Liver (tissue), 8 donors: ENCODE measurements at regions not wholly inside any gene's neighbourhood (a gene's known extent, or its start where the extent isn't known, plus 50 kb on each side); places are given as distances from the start of the nearest gene placed in this dataset.

Experiments
- DNase-seq: peaks from one replicate; pipeline ENCODE4 v3.0.0-alpha.2; 2017; ENCODE audit warnings: low spot score
- H3K27ac ChIP-seq, 2 donors: one replicate each; pipeline ENCODE4 v1.7.0; 2013; ENCODE audit warnings: inconsistent platforms in 2 of 2, low read length in 2 of 2, control low read depth in 1 of 2, low read depth in 1 of 2, mild to moderate bottlenecking in 1 of 2
- H3K27me3 ChIP-seq, 4 donors: one replicate each; pipeline versions ENCODE4 v1.6.1 to v1.7.0; 2013; ENCODE audit warnings: low read length in 3 of 4, inconsistent platforms in 1 of 4, mild to moderate bottlenecking in 1 of 4, moderate library complexity in 1 of 4; ENCODE audit not compliant: control insufficient read depth in 4 of 4, insufficient read depth in 4 of 4
- H3K36me3 ChIP-seq, 4 donors: one replicate each; pipeline versions ENCODE4 v1.6.1 to v1.7.0; 2013; ENCODE audit warnings: low read length in 3 of 4, mild to moderate bottlenecking in 3 of 4, low read depth in 1 of 4, moderate library complexity in 1 of 4; ENCODE audit not compliant: control insufficient read depth in 4 of 4, insufficient read depth in 3 of 4
- H3K4me1 ChIP-seq, 4 donors: one replicate each; pipeline versions ENCODE4 v1.6.1 to v1.7.0; 2013; ENCODE audit warnings: low read length in 3 of 4, mild to moderate bottlenecking in 3 of 4, moderate library complexity in 1 of 4; ENCODE audit not compliant: control insufficient read depth in 4 of 4, insufficient read depth in 4 of 4
- H3K4me3 ChIP-seq, 3 donors: one replicate each; pipeline versions ENCODE4 v1.6.1 to v1.7.0; 2013; ENCODE audit warnings: low read length in 3 of 3, control low read depth in 1 of 3, low read depth in 1 of 3, mild to moderate bottlenecking in 1 of 3
- H3K9ac ChIP-seq, 2 donors: one replicate each; pipeline ENCODE4 v1.7.0; 2013; ENCODE audit warnings: low read length in 2 of 2, mild to moderate bottlenecking in 2 of 2, moderate library complexity in 2 of 2, control low read depth in 1 of 2, low read depth in 1 of 2
- H3K9me3 ChIP-seq, 4 donors: one replicate each; pipeline versions ENCODE4 v1.6.1 to v1.7.0; 2013; ENCODE audit warnings: low read length in 3 of 4; ENCODE audit not compliant: control insufficient read depth in 4 of 4
- EGR1 ChIP-seq, 2 donors: IDR thresholded peaks; 2 replicates each; pipeline ENCODE4 v1.6.1; 2016 to 2018; ENCODE audit warnings: antibody characterized with exemption in 2 of 2, low read depth in 2 of 2
- FOXA1 ChIP-seq: IDR thresholded peaks from 2 replicates; pipeline ENCODE4 v1.6.1; 2016; ENCODE audit warnings: antibody characterized with exemption
- FOXA2 ChIP-seq: IDR thresholded peaks from 2 replicates; pipeline ENCODE4 v1.6.1; 2016; ENCODE audit warnings: antibody characterized with exemption
- GABPA ChIP-seq, 2 donors: IDR thresholded peaks in 1 of 2; conservative IDR thresholded peaks in 1 of 2; 2 replicates each; pipeline ENCODE4 v1.6.1; 2016; ENCODE audit warnings: antibody characterized with exemption in 2 of 2, mild to moderate bottlenecking in 1 of 2, moderate library complexity in 1 of 2
- HNF4G ChIP-seq: IDR thresholded peaks from 2 replicates; pipeline ENCODE4 v1.6.1; 2016; ENCODE audit warnings: antibody characterized with exemption
- JUND ChIP-seq, 2 donors: IDR thresholded peaks; 2 replicates each; pipeline ENCODE4 v1.6.1; 2016; ENCODE audit warnings: antibody characterized with exemption in 2 of 2
- RAD21 ChIP-seq, 2 donors: IDR thresholded peaks; 2 replicates each; pipeline ENCODE4 v1.6.1; 2016; ENCODE audit warnings: antibody characterized with exemption in 2 of 2, mild to moderate bottlenecking in 2 of 2
- RXRA ChIP-seq, 2 donors: IDR thresholded peaks; 2 replicates each; pipeline ENCODE4 v1.6.1; 2017 to 2018; ENCODE audit warnings: antibody characterized with exemption in 2 of 2, mild to moderate bottlenecking in 1 of 2
- SP1 ChIP-seq: IDR thresholded peaks from 2 replicates; pipeline ENCODE4 v1.6.1; 2018; ENCODE audit warnings: antibody characterized with exemption, mild to moderate bottlenecking
- WGBS: extraction: QIAGEN DNeasy Blood & Tissue Kit; methylation state at CpG from one replicate; pipeline ENCODE4 v1.1.7; 2013; 5-methylcytosine and 5-hydroxymethylcytosine counted together
- TF ChIP-seq, protein P1 (sequence below): IDR thresholded peaks from 2 replicates; pipeline ENCODE4 v1.6.1; 2016; ENCODE audit warnings: antibody characterized with exemption
- TF ChIP-seq, protein P2 (sequence below): IDR thresholded peaks from 2 replicates; pipeline ENCODE4 v1.6.1; 2016; ENCODE audit warnings: antibody characterized with exemption, mild to moderate bottlenecking
- TF ChIP-seq, protein P3 (sequence below): fragments of 150-350 bp; IDR thresholded peaks from 2 replicates; pipeline ENCODE4 v1.5.1; 2017; ENCODE audit warnings: improper control_type of control experiment, low read depth, low read length; ENCODE audit not compliant: missing input control
- TF ChIP-seq, protein P4 (sequence below): IDR thresholded peaks from 2 replicates; pipeline ENCODE4 v1.6.1; 2016; ENCODE audit warnings: antibody characterized with exemption
- donor health status: healthy.
- donor health status: healthy.
- donor health status: healthy.
- donor health status: healthy.
- donor health status: healthy.

DNA sequence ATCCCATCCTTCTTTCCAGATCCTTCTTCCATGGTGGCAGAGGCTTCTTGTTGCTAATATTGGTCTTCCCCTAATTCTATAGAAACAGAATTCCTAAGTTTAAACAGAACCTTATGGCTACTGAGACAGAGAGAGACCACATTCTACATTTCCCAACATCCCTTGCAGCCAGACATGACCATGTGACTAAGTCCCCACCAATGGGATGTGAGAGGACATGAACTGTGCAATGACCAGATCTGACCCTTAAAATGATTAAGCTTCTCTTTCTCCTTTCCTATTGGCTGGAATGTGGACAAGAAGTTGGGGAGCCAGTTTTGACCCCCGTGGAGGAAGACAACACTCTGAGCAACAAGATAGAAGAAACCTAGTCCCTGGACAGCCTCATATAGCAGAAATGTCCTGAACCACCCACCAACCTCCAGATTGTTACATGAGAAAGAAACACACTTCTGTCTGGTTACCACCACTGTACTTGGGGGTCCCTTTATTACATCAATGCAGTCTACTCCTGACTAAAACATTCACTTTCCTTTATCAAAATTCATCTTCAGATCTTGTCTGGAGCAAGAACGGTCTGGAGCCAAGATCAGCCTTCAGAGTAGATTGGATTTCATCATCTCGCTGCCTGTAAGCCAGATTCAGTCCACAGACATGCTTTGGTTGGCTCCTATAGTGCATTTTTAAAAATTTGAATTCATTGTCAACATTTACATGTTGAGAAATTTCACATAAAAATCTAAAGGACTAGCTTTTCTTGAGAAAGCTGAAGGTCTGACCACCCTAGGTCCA lies 183.9 kb downstream of the SHQ1 start (continued):
- TF ChIP-seq, protein P1, sequence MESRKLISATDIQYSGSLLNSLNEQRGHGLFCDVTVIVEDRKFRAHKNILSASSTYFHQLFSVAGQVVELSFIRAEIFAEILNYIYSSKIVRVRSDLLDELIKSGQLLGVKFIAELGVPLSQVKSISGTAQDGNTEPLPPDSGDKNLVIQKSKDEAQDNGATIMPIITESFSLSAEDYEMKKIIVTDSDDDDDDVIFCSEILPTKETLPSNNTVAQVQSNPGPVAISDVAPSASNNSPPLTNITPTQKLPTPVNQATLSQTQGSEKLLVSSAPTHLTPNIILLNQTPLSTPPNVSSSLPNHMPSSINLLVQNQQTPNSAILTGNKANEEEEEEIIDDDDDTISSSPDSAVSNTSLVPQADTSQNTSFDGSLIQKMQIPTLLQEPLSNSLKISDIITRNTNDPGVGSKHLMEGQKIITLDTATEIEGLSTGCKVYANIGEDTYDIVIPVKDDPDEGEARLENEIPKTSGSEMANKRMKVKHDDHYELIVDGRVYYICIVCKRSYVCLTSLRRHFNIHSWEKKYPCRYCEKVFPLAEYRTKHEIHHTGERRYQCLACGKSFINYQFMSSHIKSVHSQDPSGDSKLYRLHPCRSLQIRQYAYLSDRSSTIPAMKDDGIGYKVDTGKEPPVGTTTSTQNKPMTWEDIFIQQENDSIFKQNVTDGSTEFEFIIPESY = no peak

DNA sequence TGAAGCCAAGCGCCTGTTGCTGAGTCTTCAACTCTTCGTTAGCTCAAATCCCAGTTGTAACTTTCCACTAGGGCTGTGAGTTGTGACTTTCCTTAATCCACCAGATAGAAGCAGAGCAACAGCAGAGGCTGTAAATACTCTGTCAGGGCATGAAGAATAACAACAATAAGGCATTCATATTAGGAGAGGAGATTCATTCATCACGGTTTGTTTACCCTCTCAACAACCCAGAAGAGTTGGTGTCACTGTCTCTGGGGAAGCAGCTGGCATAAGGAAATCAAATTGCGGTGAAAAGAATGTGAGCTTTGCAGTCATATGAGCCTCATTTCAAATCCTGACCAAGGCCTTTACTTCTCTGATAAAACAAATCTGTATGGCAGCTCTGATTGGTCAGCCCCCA lies 184.8 kb downstream of the SHQ1 start:
- 88% methylated on average over 4 of the region's 4 CpGs for WGBS
- TF ChIP-seq EGR1 (IDR thresholded peaks at IDR 0.05; ENCODE audit: low read depth in 2 of 2) (no peak), FOXA2 (no peak), FOXA1 (no peak), SP1 (no peak), GABPA (IDR thresholded peaks at IDR 0.05 in 1 of 2, conservative IDR thresholded peaks at IDR 0.05 in 1 of 2) (no peak), RAD21 (IDR thresholded peaks at IDR 0.05) (no peak), HNF4G (no peak), RXRA (IDR thresholded peaks at IDR 0.05) (no peak), JUND (IDR thresholded peaks at IDR 0.05) (no peak)
- TF ChIP-seq, protein P2, sequence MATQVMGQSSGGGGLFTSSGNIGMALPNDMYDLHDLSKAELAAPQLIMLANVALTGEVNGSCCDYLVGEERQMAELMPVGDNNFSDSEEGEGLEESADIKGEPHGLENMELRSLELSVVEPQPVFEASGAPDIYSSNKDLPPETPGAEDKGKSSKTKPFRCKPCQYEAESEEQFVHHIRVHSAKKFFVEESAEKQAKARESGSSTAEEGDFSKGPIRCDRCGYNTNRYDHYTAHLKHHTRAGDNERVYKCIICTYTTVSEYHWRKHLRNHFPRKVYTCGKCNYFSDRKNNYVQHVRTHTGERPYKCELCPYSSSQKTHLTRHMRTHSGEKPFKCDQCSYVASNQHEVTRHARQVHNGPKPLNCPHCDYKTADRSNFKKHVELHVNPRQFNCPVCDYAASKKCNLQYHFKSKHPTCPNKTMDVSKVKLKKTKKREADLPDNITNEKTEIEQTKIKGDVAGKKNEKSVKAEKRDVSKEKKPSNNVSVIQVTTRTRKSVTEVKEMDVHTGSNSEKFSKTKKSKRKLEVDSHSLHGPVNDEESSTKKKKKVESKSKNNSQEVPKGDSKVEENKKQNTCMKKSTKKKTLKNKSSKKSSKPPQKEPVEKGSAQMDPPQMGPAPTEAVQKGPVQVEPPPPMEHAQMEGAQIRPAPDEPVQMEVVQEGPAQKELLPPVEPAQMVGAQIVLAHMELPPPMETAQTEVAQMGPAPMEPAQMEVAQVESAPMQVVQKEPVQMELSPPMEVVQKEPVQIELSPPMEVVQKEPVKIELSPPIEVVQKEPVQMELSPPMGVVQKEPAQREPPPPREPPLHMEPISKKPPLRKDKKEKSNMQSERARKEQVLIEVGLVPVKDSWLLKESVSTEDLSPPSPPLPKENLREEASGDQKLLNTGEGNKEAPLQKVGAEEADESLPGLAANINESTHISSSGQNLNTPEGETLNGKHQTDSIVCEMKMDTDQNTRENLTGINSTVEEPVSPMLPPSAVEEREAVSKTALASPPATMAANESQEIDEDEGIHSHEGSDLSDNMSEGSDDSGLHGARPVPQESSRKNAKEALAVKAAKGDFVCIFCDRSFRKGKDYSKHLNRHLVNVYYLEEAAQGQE = no peak
- TF ChIP-seq, protein P3, sequence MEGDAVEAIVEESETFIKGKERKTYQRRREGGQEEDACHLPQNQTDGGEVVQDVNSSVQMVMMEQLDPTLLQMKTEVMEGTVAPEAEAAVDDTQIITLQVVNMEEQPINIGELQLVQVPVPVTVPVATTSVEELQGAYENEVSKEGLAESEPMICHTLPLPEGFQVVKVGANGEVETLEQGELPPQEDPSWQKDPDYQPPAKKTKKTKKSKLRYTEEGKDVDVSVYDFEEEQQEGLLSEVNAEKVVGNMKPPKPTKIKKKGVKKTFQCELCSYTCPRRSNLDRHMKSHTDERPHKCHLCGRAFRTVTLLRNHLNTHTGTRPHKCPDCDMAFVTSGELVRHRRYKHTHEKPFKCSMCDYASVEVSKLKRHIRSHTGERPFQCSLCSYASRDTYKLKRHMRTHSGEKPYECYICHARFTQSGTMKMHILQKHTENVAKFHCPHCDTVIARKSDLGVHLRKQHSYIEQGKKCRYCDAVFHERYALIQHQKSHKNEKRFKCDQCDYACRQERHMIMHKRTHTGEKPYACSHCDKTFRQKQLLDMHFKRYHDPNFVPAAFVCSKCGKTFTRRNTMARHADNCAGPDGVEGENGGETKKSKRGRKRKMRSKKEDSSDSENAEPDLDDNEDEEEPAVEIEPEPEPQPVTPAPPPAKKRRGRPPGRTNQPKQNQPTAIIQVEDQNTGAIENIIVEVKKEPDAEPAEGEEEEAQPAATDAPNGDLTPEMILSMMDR = no peak
- TF ChIP-seq, protein P4, sequence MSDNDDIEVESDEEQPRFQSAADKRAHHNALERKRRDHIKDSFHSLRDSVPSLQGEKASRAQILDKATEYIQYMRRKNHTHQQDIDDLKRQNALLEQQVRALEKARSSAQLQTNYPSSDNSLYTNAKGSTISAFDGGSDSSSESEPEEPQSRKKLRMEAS = no peak
- no peaks in the 10 kb centered on the region for H3K9me3 ChIP-seq

More for the DNA sequence above, 184.8 kb downstream of the SHQ1 start:
- H3K9ac ChIP-seq = no peak overlapping the region
- no peak overlapping the region for H3K4me3 ChIP-seq
- no peak for DNase-seq
- H3K4me1 ChIP-seq = peaks cover 0 to 7% (median 1%) of the 10 kb centered on the region in 4 donors
- H3K27me3 ChIP-seq = no peaks in the 10 kb centered on the region
- H3K27ac ChIP-seq = no peak overlapping the region
- no peaks in the 10 kb centered on the region for H3K36me3 ChIP-seq
